Brain microvascular endothelial cell (primary cell): ENCODE measurements at regions not wholly inside any gene's neighbourhood (a gene's known extent, or its start where the extent isn't known, plus 50 kb on each side); places are given as distances from the start of the nearest gene placed in this dataset.

Experiments
- DNase-seq: peaks from one replicate; pipeline ENCODE4 v3.0.0-alpha.2; 2020
- H3K27ac ChIP-seq: fragments of 250-450 bp; sonication (Bioruptor Pico); 2 replicates; pipeline ENCODE4 v1.5.1; 2020; ENCODE audit warnings: mild to moderate bottlenecking, moderate library complexity
- H3K27me3 ChIP-seq: fragments of 250-450 bp; sonication (Bioruptor Pico); replicated peaks from 2 replicates; pipeline ENCODE4 v1.5.1; 2020; ENCODE audit warnings: mild to moderate bottlenecking
- H3K36me3 ChIP-seq: fragments of 250-450 bp; sonication (Bioruptor Pico); replicated peaks from 2 replicates; pipeline ENCODE4 v1.5.1; 2020; ENCODE audit warnings: mild to moderate bottlenecking
- H3K4me3 ChIP-seq: 2 replicates; pipeline ENCODE4 v1.5.1; 2011; ENCODE audit warnings: low read depth, mild to moderate bottlenecking, control low read depth, low read length, moderate library complexity
- in situ Hi-C: cut with HindIII; loops from 2 replicates; pipeline ENCODE4 v1.10.0; 2017; ENCODE audit warnings: low sequenced_read_pairs, low pct_ligation_motif_present
- TF ChIP-seq, protein P1 (sequence below): IDR thresholded peaks from 2 replicates; pipeline ENCODE4 v1.5.1; 2011; ENCODE audit warnings: low read depth, mild to moderate bottlenecking, moderate library complexity, low read length, control low read depth, inconsistent platforms; ENCODE audit errors: missing control alignments

GRCh38 chr13:60788156-60788829, 391.3 kb downstream of the TDRD3 start:
- H3K4me3 ChIP-seq = no peak overlapping the region
- no peak for DNase-seq
- TF ChIP-seq, protein P1, sequence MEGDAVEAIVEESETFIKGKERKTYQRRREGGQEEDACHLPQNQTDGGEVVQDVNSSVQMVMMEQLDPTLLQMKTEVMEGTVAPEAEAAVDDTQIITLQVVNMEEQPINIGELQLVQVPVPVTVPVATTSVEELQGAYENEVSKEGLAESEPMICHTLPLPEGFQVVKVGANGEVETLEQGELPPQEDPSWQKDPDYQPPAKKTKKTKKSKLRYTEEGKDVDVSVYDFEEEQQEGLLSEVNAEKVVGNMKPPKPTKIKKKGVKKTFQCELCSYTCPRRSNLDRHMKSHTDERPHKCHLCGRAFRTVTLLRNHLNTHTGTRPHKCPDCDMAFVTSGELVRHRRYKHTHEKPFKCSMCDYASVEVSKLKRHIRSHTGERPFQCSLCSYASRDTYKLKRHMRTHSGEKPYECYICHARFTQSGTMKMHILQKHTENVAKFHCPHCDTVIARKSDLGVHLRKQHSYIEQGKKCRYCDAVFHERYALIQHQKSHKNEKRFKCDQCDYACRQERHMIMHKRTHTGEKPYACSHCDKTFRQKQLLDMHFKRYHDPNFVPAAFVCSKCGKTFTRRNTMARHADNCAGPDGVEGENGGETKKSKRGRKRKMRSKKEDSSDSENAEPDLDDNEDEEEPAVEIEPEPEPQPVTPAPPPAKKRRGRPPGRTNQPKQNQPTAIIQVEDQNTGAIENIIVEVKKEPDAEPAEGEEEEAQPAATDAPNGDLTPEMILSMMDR = no peak
- no peaks in the 10 kb centered on the region for H3K27me3 ChIP-seq
- H3K27ac ChIP-seq = no peak overlapping the region
- in situ Hi-C loops = no loop called here
- H3K36me3 ChIP-seq = no peaks in the 10 kb centered on the region

DNA sequence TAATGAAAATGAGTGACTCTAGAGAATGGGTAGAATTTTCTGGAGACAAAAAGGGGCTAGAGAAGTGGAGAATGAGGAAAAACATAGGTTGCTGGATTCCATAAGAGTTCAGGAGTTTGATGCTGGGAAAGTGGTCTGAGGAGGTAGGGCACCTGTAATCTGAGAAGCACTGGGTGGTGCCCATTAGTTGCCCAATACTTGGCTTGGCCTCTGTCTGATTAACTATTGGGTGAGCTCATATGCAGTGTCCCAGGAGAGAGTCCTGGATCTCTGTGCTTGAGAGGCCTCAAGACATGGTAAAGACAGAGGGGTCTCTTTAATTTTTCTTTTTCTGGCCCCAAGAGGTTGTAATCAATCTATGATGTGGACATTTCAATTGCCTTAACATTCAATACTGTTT, 390.1 kb downstream of the TDRD3 start:
- DNase-seq = no peak
- no peak overlapping the region for H3K27ac ChIP-seq
- in situ Hi-C loops = no loop called here
- no peaks in the 10 kb centered on the region for H3K27me3 ChIP-seq
- no peaks in the 10 kb centered on the region for H3K36me3 ChIP-seq
- TF ChIP-seq, protein P1 = no peak
- no peak overlapping the region for H3K4me3 ChIP-seq

GRCh38 chr13:60772726-60773125, 375.7 kb downstream of the TDRD3 start:
- Histone ChIP-seq H3K4me3 (no peak overlapping the region), H3K27ac (no peak overlapping the region), H3K27me3 (no peaks in the 10 kb centered on the region), H3K36me3 (no peaks in the 10 kb centered on the region)
- DNase-seq = no peak
- in situ Hi-C loops = no loop called here
- TF ChIP-seq, protein P1 = no peak

GRCh38 chr13:60765700-60766411, 368.8 kb downstream of the TDRD3 start:
- TF ChIP-seq, protein P1 = no peak
- Histone ChIP-seq H3K27me3 (no peaks in the 10 kb centered on the region), H3K36me3 (no peaks in the 10 kb centered on the region), H3K27ac (no peak overlapping the region), H3K4me3 (no peak overlapping the region)
- in situ Hi-C loops = no loop called here
- peak; percentile 38 for DNase-seq

DNA sequence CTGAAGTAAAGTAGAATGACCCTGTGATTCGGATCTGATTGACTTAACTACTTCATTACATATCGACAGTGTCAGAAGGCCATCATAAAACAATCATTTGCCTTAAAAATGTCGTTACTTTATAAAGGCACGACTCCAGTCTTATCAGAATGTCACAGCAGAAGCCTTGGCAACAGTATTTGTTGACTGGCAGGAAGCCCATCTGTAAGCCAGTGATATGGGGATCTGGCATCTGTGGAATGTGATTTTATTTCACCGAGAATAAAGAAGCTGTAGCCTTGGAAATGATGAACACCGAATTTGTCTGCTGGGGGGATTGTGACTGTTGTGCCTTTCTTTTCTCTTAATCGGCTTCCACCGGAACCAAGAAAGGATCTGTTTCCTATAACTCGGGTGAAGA, 362.5 kb downstream of the TDRD3 start:
- Histone ChIP-seq H3K36me3 (no peaks in the 10 kb centered on the region), H3K27me3 (no peaks in the 10 kb centered on the region), H3K4me3 (no peak overlapping the region), H3K27ac (no peak overlapping the region)
- DNase-seq = peak; percentile 26
- in situ Hi-C loops = no loop called here
- TF ChIP-seq, protein P1 = no peak
